Activated CD4-positive, alpha-beta memory T cell treated with anti-CD3 and anti-CD28 coated beads, Interleukin-2, amount 10 ng/mL, durations not matched to agents 7 days and 5 days (primary cell): ENCODE measurements at regions not wholly inside any gene's neighbourhood (a gene's known extent, or its start where the extent isn't known, plus 50 kb on each side); places are given as distances from the start of the nearest gene placed in this dataset.

ENCODE experiments used
- CTCF ChIA-PET: fragments of 350-600 bp; sonication (Branson Sonifier 250); formaldehyde crosslinking; loops from one replicate; lab custom pipeline; 2021; ENCODE audit warnings: antibody characterized with exemption, inconsistent platforms; lab: Charles Lee
- POLR2A ChIA-PET: fragments of 350-600 bp; sonication (Branson Sonifier 250); formaldehyde crosslinking; loops from one replicate; lab custom pipeline; 2021; ENCODE audit warnings: antibody characterized with exemption; lab: Charles Lee
- DNase-seq: peaks from one replicate; pipeline ENCODE4 v3.0.0-alpha.2; 2020
- H3K27ac Mint-ChIP-seq: one replicate; pipeline ENCODE4 v1.8.0; 2021; ENCODE audit warnings: mild to moderate bottlenecking, mixed read lengths
- H3K27me3 Mint-ChIP-seq: one replicate; pipeline ENCODE4 v1.8.0; 2021; ENCODE audit warnings: mixed read lengths
- H3K36me3 Mint-ChIP-seq: one replicate; pipeline ENCODE4 v1.8.0; 2021; ENCODE audit warnings: low read depth, mixed read lengths
- H3K4me1 Mint-ChIP-seq: one replicate; pipeline ENCODE4 v1.8.0; 2021; ENCODE audit warnings: mixed read lengths
- H3K4me3 Mint-ChIP-seq: one replicate; pipeline ENCODE4 v1.8.0; 2021; ENCODE audit warnings: mild to moderate bottlenecking, mixed read lengths
- H3K9me3 Mint-ChIP-seq: one replicate; pipeline ENCODE4 v1.8.0; 2021; ENCODE audit warnings: mixed read lengths

DNA sequence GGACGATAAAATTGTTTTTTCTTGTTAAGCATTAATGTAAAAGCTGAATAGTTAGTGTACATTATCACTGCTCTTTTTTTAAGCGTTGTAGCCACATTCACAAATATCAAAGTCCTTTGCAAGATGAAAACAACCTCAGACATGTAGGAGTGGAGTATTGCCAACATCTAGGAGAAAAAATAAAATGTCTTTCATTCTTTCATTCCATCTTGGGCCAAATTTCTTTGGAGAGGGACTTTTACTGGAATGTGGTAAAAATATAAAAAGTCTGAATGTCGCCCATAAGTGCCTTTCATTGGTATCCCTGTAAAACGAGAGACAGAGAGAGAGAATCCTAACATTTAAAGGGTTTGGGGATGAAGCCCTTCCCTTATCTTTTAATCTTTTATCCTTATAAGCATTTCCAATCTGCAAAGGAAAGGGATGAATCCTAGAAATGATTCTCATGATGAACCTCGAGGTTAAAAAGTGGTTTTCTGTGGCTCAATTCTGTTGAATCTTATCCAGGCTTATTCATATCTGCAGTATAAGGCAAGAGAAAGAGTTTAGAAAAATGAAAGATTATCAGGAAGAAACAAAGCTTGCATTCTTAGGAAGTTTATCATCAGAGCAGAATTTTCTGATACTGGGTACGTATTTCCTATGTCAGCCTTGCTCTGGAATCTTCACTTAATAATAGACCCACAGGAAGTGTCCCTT is 1031.7 kb downstream of the MCTP2 start:
- Mint-ChIP-seq H3K36me3 (no peaks in the 10 kb centered on the region), H3K27me3 (peaks cover 12% of the 10 kb centered on the region), H3K9me3 (no peaks in the 10 kb centered on the region), H3K4me1 (no peaks in the 10 kb centered on the region), H3K27ac (no peak overlapping the region), H3K4me3 (no peak overlapping the region)
- no peak for DNase-seq
- POLR2A ChIA-PET: no interaction called here
- CTCF ChIA-PET: interaction anchor here (0.7 kb wide), 1 partner anchor 20 kb away, joined by 3 read pairs; no protein-coding TSS in a partner anchor

DNA sequence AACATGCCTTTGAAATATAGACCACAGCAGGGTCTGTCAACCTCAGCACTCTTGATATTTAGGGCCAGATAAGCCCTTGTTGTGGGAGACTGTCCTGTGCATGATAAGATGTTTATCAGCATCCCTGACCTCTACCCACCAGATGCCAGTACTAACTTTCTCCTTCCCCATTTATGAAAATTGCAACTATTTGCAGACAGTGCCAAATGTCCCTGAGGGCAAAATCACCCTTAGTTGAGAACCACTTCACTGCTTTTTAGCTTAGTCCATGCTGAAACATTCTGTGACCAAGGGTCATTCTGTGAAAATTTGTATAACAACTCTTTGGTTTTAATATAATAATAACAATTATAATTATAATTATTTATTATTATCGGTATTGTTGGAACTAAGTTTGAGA is 1032.4 kb downstream of the MCTP2 start:
- ChIA-PET POLR2A (no interaction called here), CTCF (interaction anchor here (0.6 to 0.7 kb wide), 2 partner anchors 19 to 26 kb away, joined by 3 to 5 read pairs; no protein-coding TSS in a partner anchor)
- H3K4me3 Mint-ChIP-seq: no peak overlapping the region
- no peaks in the 10 kb centered on the region for H3K9me3 Mint-ChIP-seq
- H3K36me3 Mint-ChIP-seq: no peaks in the 10 kb centered on the region
- H3K27me3 Mint-ChIP-seq: peaks cover 12% of the 10 kb centered on the region
- no peaks in the 10 kb centered on the region for H3K4me1 Mint-ChIP-seq
- DNase-seq: no peak
- no peak overlapping the region for H3K27ac Mint-ChIP-seq

DNA sequence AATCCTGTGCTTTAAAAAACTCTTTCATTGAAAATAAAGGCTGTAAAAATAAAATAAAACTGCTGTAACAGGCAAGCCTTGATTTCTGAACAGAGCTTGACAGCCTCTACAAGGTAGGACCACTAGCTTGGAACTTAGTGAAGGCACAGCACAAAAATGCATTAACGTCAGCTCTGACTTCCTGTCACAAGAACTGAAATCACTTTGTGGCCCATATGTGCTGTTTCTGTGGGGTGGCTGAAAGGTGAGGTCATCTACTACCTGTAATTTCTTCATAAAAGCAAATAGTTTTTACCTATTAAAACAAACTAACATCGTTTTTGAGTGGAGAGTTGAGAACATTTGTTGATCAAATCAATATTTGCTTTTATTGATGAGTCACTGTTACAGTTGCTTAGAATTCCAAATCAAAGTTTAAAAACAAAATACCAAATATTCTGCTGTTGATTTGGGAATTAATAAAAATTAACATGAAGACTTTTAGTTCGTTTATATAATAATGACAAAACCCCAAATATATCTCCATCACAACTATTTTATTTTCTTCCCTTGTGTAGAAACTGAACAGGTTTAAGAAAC is 1034.1 kb downstream of the MCTP2 start:
- peaks cover 12% of the 10 kb centered on the region for H3K27me3 Mint-ChIP-seq

DNA sequence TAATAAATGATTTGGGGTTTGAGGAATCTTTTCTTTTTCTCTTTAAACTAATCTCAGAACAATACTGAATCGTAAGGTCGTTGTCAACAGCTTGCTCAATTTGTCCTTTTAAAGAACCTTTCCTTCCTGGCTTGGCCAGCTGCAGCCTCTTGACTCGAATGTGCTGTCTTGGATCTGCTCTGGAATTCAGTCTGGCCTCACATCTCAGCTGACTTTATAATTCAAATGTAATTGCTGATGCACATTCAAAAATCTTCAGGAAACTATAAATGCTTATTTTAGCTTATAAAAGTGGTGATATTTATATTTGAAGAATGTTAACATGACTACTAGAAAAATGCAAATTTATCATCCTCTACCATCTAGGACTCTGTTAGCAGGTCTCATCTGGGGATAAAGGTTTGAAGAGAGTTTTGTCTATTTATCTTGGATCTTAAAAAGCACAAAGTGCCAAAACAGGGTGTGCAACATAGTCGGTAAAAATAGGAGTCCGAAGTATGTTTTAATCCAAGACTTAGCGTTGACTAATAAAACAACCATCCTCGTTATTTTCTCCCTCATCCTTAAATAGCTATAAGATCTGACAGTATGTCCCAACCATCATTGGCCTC is 1035.2 kb downstream of the MCTP2 start:
- no peak overlapping the region for H3K27ac Mint-ChIP-seq
- H3K27me3 Mint-ChIP-seq: peaks cover 10% of the 10 kb centered on the region
- no peaks in the 10 kb centered on the region for H3K9me3 Mint-ChIP-seq
- no peaks in the 10 kb centered on the region for H3K4me1 Mint-ChIP-seq
- H3K36me3 Mint-ChIP-seq: no peaks in the 10 kb centered on the region
- no peak overlapping the region for H3K4me3 Mint-ChIP-seq
- POLR2A ChIA-PET: no interaction called here
- no peak for DNase-seq
- CTCF ChIA-PET: no interaction called here

More for the DNA sequence above, 1034.1 kb downstream of the MCTP2 start:
- no peaks in the 10 kb centered on the region for H3K9me3 Mint-ChIP-seq
- DNase-seq: no peak
- H3K27ac Mint-ChIP-seq: no peak overlapping the region
- ChIA-PET POLR2A (no interaction called here), CTCF (no interaction called here)
- no peaks in the 10 kb centered on the region for H3K36me3 Mint-ChIP-seq
- no peaks in the 10 kb centered on the region for H3K4me1 Mint-ChIP-seq
- H3K4me3 Mint-ChIP-seq: no peak overlapping the region

DNA sequence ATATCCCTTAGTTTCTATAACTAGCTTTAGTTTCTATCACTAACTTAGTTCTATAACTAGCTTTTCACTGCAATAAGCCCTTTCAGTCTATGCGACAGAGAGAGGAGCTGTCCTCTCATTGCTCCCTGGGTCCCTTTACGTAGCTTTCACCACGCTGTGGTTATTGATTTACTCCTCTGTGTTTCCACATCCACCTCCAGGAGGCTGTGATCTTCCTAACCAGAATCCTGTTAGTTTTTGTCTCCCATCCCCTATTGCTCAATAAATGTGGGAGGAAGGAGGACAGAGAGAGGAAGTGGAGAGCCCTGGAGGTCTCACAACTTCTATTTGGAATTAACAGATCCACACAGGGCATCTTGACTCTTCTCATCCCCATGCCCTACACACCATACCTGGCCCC is 1036.1 kb downstream of the MCTP2 start:
- no peak for DNase-seq
- no peaks in the 10 kb centered on the region for H3K9me3 Mint-ChIP-seq
- peaks cover 5% of the 10 kb centered on the region for H3K27me3 Mint-ChIP-seq
- no peaks in the 10 kb centered on the region for H3K36me3 Mint-ChIP-seq
- CTCF ChIA-PET: no interaction called here
- no peak overlapping the region for H3K27ac Mint-ChIP-seq
- POLR2A ChIA-PET: no interaction called here
- no peaks in the 10 kb centered on the region for H3K4me1 Mint-ChIP-seq
- H3K4me3 Mint-ChIP-seq: no peak overlapping the region

DNA sequence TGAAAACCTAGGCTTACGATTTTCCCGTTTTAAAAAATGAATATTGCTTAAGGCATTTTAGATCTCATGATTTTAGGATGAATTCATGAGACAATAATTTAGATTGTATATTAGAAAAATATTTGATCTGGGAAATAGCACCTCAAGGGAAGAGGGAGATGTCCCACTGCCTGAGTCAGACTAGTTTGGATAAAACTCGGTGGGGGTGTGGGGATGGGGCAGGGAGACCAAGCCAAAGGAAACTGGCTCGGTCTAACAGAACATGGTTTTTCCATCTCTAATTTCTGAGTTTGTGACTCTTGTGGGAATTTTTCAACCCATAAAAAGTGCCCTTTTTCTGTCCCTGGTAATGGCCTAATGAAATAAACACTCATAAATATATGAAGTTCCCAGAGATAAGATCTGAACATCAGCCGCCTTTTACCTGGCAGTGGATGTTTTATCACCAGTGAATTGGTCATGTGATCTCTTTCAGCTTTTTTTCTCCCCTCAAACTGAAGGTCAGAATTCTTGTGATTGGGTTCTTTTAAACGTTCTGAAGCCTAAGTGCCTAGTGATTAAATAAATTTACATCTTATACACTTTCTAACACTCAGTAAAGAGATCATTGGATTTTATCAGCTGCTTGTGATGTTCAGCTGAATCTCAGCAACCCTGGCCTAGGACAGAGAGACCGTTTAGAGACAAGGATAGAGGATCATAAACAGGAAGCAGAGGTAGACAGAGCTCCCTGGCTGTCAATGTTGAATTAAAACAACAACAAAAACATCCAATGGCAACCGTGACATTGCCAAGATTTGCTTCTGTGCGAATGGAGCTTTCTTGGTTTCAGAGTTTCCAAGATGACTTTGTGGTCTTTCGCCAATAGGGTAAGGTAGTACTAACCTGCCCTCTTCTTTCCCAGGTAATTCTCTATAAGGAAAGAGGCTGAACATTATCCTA is 1038.2 kb downstream of the MCTP2 start:
- ChIA-PET CTCF (interaction anchor here (1.0 kb wide), 1 partner anchor 8 kb away, joined by 3 read pairs; no protein-coding TSS in a partner anchor), POLR2A (no interaction called here)
- Mint-ChIP-seq H3K9me3 (peaks cover 2% of the 10 kb centered on the region), H3K27ac (no peak overlapping the region), H3K4me3 (no peak overlapping the region), H3K27me3 (peaks cover 7% of the 10 kb centered on the region), H3K36me3 (no peaks in the 10 kb centered on the region), H3K4me1 (no peaks in the 10 kb centered on the region)
- no peak for DNase-seq

DNA sequence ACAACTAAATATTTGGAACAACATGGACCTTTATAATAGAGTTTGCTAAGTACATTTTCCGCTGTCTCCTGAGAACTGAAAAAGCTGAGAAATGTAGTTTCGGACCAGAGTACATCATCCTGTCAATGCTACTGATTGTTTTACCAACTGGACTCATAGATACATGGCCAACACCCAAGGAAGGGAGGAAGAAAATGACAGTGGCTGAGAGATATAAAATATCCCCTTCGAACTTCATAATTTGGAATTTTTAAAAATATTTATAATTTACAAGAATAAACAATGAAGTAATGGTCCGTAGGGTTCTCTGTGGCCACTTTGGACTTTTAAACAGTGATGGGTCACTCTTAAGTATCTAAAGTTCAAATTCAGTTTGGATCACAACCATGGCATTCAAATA is 1042.7 kb downstream of the MCTP2 start:
- peaks cover 4% of the 10 kb centered on the region for H3K9me3 Mint-ChIP-seq
- CTCF ChIA-PET: no interaction called here
- H3K36me3 Mint-ChIP-seq: no peaks in the 10 kb centered on the region

DNA sequence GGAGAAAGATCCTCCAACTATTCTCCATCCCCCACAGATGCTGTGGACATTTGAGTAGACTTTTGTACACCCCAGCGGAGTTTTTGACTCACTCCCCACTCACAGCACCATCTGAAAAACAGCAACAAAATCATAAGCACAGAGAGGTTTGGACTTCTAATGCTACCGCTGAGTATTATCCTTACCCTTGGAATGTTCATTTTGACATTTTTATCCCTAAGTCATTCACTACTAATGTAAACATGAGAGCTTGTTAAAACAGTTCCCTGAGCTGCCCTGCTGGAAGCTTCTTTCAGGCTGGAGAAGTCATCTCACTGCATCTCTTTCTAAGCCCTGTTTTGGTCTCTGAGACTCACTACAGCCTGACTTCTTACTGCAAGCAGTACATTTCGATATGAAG is 1045.9 kb downstream of the MCTP2 start:
- Mint-ChIP-seq H3K4me3 (no peak overlapping the region), H3K27me3 (peaks cover 10% of the 10 kb centered on the region), H3K4me1 (no peaks in the 10 kb centered on the region), H3K27ac (no peak overlapping the region), H3K36me3 (no peaks in the 10 kb centered on the region), H3K9me3 (peaks cover 4% of the 10 kb centered on the region)
- CTCF ChIA-PET: interaction anchor here (0.6 kb wide), 1 partner anchor 13 kb away, joined by 3 read pairs; no protein-coding TSS in a partner anchor
- no peak for DNase-seq
- POLR2A ChIA-PET: no interaction called here

More for the DNA sequence above, 1042.7 kb downstream of the MCTP2 start:
- no peak overlapping the region for H3K4me3 Mint-ChIP-seq
- no peak overlapping the region for H3K27ac Mint-ChIP-seq
- peaks cover 7% of the 10 kb centered on the region for H3K27me3 Mint-ChIP-seq
- no peak for DNase-seq
- POLR2A ChIA-PET: no interaction called here
- no peaks in the 10 kb centered on the region for H3K4me1 Mint-ChIP-seq

DNA sequence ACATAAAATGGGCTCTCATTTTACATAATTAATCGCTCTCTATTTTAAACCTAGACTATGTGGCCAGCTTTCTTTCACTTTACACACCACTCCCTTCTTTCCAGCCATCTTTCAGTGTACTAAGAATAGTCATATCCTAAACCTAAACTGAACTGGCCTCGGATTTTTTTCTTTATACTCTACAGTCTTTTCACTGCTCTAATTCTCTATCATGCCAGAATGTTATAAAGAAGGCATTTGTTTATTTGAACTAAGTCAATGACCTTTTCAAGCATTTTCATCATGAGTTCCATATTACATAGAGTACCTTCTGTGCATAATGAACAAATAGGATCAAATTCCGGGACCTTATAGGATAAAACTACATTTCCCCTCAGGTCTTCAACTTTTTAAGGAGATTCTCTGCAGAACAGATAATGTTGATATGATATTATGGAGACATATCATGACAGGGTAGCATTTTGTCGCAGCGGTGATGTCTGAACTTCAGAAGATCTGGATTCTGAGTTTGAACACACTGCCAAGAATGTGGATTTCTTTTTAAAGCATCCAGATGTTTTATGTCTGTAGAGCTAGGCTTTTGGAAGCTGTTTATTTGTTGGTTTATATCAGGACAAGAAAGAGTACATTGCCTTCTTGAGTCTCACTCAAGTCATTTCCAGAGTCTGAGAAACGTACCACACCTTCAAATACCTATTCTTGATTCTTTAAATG is 1047.3 kb downstream of the MCTP2 start:
- ChIA-PET CTCF (interaction anchor here (1.2 kb wide), 1 partner anchor 11 kb away, joined by 5 read pairs; no protein-coding TSS in a partner anchor), POLR2A (no interaction called here)
- Mint-ChIP-seq H3K9me3 (peaks cover 4% of the 10 kb centered on the region), H3K4me3 (no peak overlapping the region), H3K27me3 (peaks cover 9% of the 10 kb centered on the region), H3K36me3 (no peaks in the 10 kb centered on the region), H3K4me1 (no peaks in the 10 kb centered on the region), H3K27ac (no peak overlapping the region)
- no peak for DNase-seq

DNA sequence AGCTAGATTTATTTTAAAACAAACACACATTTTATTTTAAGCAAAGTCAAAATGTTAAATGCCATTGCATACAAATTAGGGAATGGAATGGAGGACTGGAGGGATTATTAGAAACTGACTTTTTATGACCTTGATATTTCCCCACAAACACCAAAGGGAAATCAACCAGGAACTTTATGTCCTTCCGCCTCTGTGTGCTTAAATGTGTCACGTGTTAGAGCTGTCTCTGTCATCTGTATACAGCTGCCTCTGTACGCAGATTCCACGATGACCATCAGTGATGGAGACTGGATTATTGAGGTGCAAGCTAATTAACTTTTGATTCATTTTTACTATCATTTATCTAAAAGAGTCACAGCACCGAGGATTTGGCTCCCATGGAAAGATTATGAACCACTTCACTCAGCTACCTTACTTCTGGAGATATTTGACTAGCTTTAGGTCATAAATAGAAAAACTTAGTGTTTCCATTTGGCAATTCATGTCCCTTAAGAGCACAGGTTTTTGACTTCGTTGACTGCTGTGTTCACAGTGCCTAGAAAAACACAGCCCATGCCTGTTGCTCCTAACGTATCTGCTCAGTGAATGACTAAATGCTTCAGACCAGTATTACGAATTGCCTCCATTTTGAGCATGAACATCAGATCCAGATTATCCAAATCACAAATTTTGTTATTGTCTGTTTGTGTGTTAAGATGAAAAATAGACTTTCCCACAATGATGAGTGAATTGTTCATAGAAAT is 1048.1 kb downstream of the MCTP2 start:
- Mint-ChIP-seq H3K4me1 (peaks cover 1% of the 10 kb centered on the region), H3K9me3 (peaks cover 3% of the 10 kb centered on the region), H3K36me3 (no peaks in the 10 kb centered on the region), H3K4me3 (no peak overlapping the region), H3K27me3 (peaks cover 9% of the 10 kb centered on the region), H3K27ac (no peak overlapping the region)
- ChIA-PET CTCF (interaction anchor here (1.2 kb wide), 1 partner anchor 11 kb away, joined by 5 read pairs; no protein-coding TSS in a partner anchor), POLR2A (no interaction called here)
- no peak for DNase-seq

DNA sequence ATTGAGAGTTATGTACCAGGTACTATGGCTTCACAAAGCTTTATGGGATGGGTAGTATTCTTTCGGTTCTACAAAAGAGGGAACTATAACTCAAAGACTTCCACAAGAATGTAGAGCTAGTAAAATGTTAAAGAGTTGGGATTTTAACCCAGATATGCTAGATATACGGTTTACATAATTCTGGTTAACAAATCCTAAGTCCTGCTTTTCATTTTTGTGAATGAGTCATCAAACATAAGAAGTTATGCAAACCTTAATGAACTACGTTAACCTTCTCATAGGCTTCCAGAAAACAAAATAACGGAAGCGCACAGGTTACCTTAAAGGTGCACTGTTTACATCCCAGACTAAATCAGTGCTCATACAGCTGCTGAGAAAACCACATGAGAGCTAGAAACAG is 1049.3 kb downstream of the MCTP2 start:
- Mint-ChIP-seq H3K27me3 (peaks cover 3% of the 10 kb centered on the region), H3K9me3 (no peaks in the 10 kb centered on the region), H3K4me3 (no peak overlapping the region), H3K4me1 (peaks cover 11% of the 10 kb centered on the region), H3K36me3 (no peaks in the 10 kb centered on the region), H3K27ac (no peak overlapping the region)
- POLR2A ChIA-PET: no interaction called here
- CTCF ChIA-PET: no interaction called here
- DNase-seq: no peak

DNA sequence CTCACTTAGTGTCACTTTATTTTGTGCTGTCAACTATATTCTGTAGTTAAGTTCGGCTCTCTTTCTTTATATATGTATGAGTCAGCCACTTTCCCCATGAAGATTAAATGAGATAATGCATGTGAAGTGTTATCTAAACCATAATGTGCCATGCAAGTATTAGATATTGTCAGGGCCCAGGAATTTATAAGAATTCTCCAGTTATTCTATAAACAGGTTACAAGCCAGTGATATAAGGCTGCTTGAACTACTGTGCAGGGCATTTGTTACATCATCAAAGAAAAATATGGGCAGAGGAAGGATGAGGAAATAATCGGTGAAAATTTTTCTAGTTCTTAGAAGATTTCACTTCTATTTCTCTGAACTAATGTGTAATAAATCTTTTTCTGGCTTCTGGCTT is 1049.0 kb upstream of the NR2F2 start:
- H3K9me3 Mint-ChIP-seq: no peaks in the 10 kb centered on the region
- peaks cover 11% of the 10 kb centered on the region for H3K4me1 Mint-ChIP-seq
- CTCF ChIA-PET: no interaction called here
- no peak overlapping the region for H3K27ac Mint-ChIP-seq
- peaks cover 3% of the 10 kb centered on the region for H3K27me3 Mint-ChIP-seq
- DNase-seq: no peak
- H3K4me3 Mint-ChIP-seq: no peak overlapping the region
- no peaks in the 10 kb centered on the region for H3K36me3 Mint-ChIP-seq
- POLR2A ChIA-PET: no interaction called here
